Dendritic cell treated with granulocyte-macrophage colony-stimulating factor and Interleukin-4, amounts not matched to agents 40 ng/mL and 50 ng/mL, for 4 days (primary cell): ENCODE measurements at regions not wholly inside any gene's neighbourhood (a gene's known extent, or its start where the extent isn't known, plus 50 kb on each side); places are given as distances from the start of the nearest gene placed in this dataset.

ENCODE experiments used
- H3K27ac Mint-ChIP-seq: one replicate; pipeline ENCODE4 v1.8.0; 2022; ENCODE audit warnings: mild to moderate bottlenecking, mixed read lengths
- H3K27me3 Mint-ChIP-seq: one replicate; pipeline ENCODE4 v1.8.0; 2022; ENCODE audit warnings: mild to moderate bottlenecking, mixed read lengths
- H3K36me3 Mint-ChIP-seq: one replicate; pipeline ENCODE4 v1.8.0; 2022; ENCODE audit warnings: low read depth, mixed read lengths
- H3K4me1 Mint-ChIP-seq: one replicate; pipeline ENCODE4 v1.8.0; 2022; ENCODE audit warnings: low read depth, mixed read lengths
- H3K4me3 Mint-ChIP-seq: one replicate; pipeline ENCODE4 v1.8.0; 2022; ENCODE audit warnings: mild to moderate bottlenecking, moderate library complexity, mixed read lengths
- H3K9me3 Mint-ChIP-seq: one replicate; pipeline ENCODE4 v1.8.0; 2022; ENCODE audit warnings: mixed read lengths
- intact Hi-C: fragments of 100-400 bp; cut with micrococcal nuclease; formaldehyde crosslinking; loops from one replicate; pipeline ENCODE4 v1.15.0; 2022

DNA sequence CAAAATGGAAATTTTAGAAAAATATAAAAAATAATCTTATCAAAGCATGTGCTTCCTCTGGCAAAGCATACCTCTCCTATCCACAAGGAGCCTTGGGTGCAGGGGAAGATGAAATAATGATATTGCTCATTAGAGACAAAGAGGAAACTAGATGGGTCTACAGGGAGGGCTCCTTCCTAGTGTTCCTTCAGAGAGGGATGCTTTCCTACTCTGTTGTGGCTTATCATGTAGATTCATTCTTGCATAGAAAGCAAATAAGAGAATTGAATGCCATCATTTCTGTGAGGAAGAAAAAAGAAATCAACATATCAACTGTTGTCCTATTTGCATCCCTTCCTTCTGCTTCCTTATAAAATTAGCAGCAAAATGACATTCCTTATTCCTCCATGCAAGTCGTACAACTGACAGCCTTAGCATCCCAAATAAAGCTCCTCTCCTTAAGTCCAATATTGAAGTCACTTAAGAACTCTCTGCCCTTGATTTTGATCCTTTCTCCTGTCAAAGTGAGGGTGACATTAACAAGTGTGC is 543.9 kb upstream of the PLXNA2 start:
- no peak overlapping the region for H3K4me3 Mint-ChIP-seq
- intact Hi-C loops = no loop called here
- H3K27ac Mint-ChIP-seq = no peak overlapping the region
- H3K4me1 Mint-ChIP-seq = no peaks in the 10 kb centered on the region
- no peaks in the 10 kb centered on the region for H3K27me3 Mint-ChIP-seq
- no peaks in the 10 kb centered on the region for H3K36me3 Mint-ChIP-seq
- H3K9me3 Mint-ChIP-seq = no peaks in the 10 kb centered on the region

DNA sequence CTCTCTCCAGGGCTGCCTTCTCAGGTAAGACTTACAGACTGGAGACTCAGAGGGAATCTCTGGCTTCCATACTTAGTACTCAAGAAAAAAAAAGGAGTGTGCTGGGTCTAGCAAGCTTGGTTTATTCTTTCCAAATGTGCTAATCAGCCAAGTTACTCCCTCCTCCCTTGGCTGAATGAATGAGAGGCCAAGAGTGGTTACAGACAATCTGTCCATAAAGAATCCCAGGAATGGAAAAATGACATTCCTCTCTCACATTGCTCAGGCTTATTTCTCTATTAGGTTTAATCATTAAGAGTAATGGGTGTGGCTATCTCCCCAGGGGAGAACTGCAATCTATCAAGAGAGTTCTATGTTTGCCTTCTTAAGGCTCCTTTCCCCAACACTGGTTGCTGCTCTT is 547.3 kb upstream of the PLXNA2 start:
- Mint-ChIP-seq H3K27ac (no peak overlapping the region), H3K4me1 (no peaks in the 10 kb centered on the region), H3K36me3 (no peaks in the 10 kb centered on the region), H3K9me3 (no peaks in the 10 kb centered on the region), H3K4me3 (no peak overlapping the region), H3K27me3 (no peaks in the 10 kb centered on the region)
- intact Hi-C loops = no loop called here

DNA sequence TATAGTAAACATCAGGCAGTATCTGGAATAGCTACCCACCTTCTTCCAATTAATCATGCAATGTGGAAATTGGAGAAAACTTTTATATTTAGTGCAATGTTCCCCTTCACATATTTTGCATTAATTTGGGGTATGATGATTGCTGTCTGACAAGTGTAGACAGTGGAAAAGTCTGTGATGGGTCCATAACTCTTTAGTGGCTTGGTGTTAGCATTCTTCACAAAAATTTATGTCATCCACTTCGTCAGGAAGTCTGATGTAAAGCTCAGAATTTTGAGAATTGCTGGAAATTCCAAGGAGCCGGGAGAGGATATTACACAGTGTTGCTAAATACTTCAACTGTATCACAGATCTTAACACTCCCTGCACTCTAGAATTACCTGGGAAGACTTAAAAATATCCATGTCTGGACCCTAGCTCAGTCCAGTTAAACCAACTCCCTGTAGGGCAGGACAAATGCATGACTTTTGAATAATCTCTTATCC is 549.7 kb upstream of the PLXNA2 start:
- no peaks in the 10 kb centered on the region for H3K27me3 Mint-ChIP-seq
- no peaks in the 10 kb centered on the region for H3K4me1 Mint-ChIP-seq
- H3K4me3 Mint-ChIP-seq = no peak overlapping the region
- H3K9me3 Mint-ChIP-seq = no peaks in the 10 kb centered on the region
- no peak overlapping the region for H3K27ac Mint-ChIP-seq
- intact Hi-C loops = no loop called here
- H3K36me3 Mint-ChIP-seq = no peaks in the 10 kb centered on the region

GRCh38 chr1:208799186-208799585 is 555.0 kb upstream of the PLXNA2 start:
- Mint-ChIP-seq H3K36me3 (no peaks in the 10 kb centered on the region), H3K9me3 (no peaks in the 10 kb centered on the region), H3K27me3 (no peaks in the 10 kb centered on the region), H3K27ac (no peak overlapping the region), H3K4me3 (no peak overlapping the region), H3K4me1 (no peaks in the 10 kb centered on the region)
- intact Hi-C loops = no loop called here

GRCh38 chr1:208803011-208803811 is 559.0 kb upstream of the PLXNA2 start:
- Mint-ChIP-seq H3K27ac (no peak overlapping the region), H3K4me1 (no peaks in the 10 kb centered on the region), H3K27me3 (no peaks in the 10 kb centered on the region), H3K4me3 (no peak overlapping the region), H3K36me3 (no peaks in the 10 kb centered on the region), H3K9me3 (no peaks in the 10 kb centered on the region)
- intact Hi-C loops = no loop called here

GRCh38 chr1:208807446-208808127 is 563.4 kb upstream of the PLXNA2 start:
- no peaks in the 10 kb centered on the region for H3K27me3 Mint-ChIP-seq

DNA sequence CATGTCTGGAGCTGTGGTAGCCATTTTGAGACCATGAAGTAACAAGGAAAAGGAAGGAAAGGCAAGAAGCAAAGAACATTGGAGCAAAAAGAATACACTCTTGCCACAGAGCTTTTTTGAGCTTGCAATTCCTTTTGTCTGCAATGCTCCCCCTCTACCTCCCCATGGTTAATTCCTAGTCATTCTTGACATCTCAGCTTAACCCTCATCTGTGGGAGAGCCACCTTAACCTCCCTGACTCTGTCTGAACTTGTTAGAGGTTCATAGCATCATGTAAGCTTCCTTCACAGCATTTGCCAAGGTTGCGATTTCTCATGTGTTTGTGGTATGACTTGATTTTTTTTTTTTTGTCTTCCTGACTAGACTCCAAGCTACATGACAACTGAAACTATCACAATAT is 564.1 kb upstream of the PLXNA2 start:
- Mint-ChIP-seq H3K27ac (no peak overlapping the region), H3K27me3 (no peaks in the 10 kb centered on the region), H3K36me3 (no peaks in the 10 kb centered on the region), H3K4me1 (no peaks in the 10 kb centered on the region), H3K4me3 (no peak overlapping the region), H3K9me3 (no peaks in the 10 kb centered on the region)
- intact Hi-C loops = no loop called here

More at GRCh38 chr1:208807446-208808127, 563.4 kb upstream of the PLXNA2 start:
- intact Hi-C loops = no loop called here
- Mint-ChIP-seq H3K36me3 (no peaks in the 10 kb centered on the region), H3K4me3 (no peak overlapping the region), H3K9me3 (no peaks in the 10 kb centered on the region), H3K27ac (no peak overlapping the region), H3K4me1 (no peaks in the 10 kb centered on the region)

- H3K4me1 Mint-ChIP-seq = no peaks in the 10 kb centered on the region
- no peaks in the 10 kb centered on the region for H3K36me3 Mint-ChIP-seq
- no peaks in the 10 kb centered on the region for H3K27me3 Mint-ChIP-seq
- H3K27ac Mint-ChIP-seq = no peak overlapping the region
- no peak overlapping the region for H3K4me3 Mint-ChIP-seq
- H3K9me3 Mint-ChIP-seq = no peaks in the 10 kb centered on the region
- intact Hi-C loops = no loop called here
Observed at GRCh38 chr1:208809876-208810275, 565.7 kb upstream of the PLXNA2 start.

DNA sequence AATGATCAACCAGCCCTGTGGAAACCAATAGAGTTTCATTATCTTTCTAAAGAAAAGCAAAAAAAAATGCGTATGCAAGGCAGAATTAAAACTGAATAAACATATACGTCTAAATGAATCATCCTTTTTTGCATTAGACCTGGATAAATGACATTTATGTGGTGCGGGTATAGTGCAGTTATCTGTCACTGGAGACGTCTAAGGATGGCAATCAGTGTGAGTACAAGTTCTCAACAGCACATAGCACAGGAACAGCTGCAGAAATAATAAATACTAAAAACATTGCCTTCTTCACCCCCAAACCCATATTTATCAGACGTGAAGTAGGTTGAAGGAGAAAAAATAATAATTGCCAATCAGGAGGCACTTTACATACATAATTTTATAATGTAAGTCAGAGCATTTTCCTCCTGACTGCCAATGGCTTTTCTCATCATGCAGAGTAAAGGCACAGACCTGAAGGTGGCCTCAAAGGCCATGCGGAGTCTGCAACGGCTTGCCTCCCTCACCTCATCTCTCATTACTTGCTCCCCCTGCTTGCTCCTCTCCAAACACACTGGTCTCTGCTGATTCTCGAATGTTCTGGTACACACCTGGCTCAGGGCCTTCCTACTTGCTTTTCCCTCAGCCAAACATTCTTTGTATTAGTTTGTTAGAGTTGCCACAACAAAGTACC is 574.7 kb upstream of the PLXNA2 start:
- Mint-ChIP-seq H3K36me3 (no peaks in the 10 kb centered on the region), H3K4me1 (no peaks in the 10 kb centered on the region), H3K27ac (no peak overlapping the region), H3K4me3 (no peak overlapping the region), H3K27me3 (no peaks in the 10 kb centered on the region), H3K9me3 (no peaks in the 10 kb centered on the region)
- intact Hi-C loops = no loop called here

- Mint-ChIP-seq H3K36me3 (no peaks in the 10 kb centered on the region), H3K27ac (no peak overlapping the region), H3K4me3 (no peak overlapping the region), H3K27me3 (no peaks in the 10 kb centered on the region), H3K9me3 (peaks cover 4% of the 10 kb centered on the region), H3K4me1 (no peaks in the 10 kb centered on the region)
- intact Hi-C loops = no loop called here
Observed at GRCh38 chr1:208820580-208821212, 576.5 kb upstream of the PLXNA2 start.

GRCh38 chr1:208821939-208822338 is 577.8 kb upstream of the PLXNA2 start:
- Mint-ChIP-seq H3K27me3 (no peaks in the 10 kb centered on the region), H3K9me3 (peaks cover 7% of the 10 kb centered on the region), H3K4me3 (no peak overlapping the region), H3K36me3 (no peaks in the 10 kb centered on the region), H3K4me1 (no peaks in the 10 kb centered on the region), H3K27ac (no peak overlapping the region)
- intact Hi-C loops = no loop called here

- H3K4me3 Mint-ChIP-seq = no peak overlapping the region
- no peaks in the 10 kb centered on the region for H3K27me3 Mint-ChIP-seq
- no peak overlapping the region for H3K27ac Mint-ChIP-seq
- H3K36me3 Mint-ChIP-seq = no peaks in the 10 kb centered on the region
- peaks cover 7% of the 10 kb centered on the region for H3K9me3 Mint-ChIP-seq
- H3K4me1 Mint-ChIP-seq = no peaks in the 10 kb centered on the region
- intact Hi-C loops = no loop called here
Observed at GRCh38 chr1:208825300-208825699, 581.1 kb upstream of the PLXNA2 start.

GRCh38 chr1:208829595-208829994 is 585.4 kb upstream of the PLXNA2 start:
- no peak overlapping the region for H3K4me3 Mint-ChIP-seq

More at GRCh38 chr1:208829595-208829994, 585.4 kb upstream of the PLXNA2 start:
- no peaks in the 10 kb centered on the region for H3K36me3 Mint-ChIP-seq
- no peaks in the 10 kb centered on the region for H3K27me3 Mint-ChIP-seq
- intact Hi-C loops = no loop called here
- peaks cover 7% of the 10 kb centered on the region for H3K9me3 Mint-ChIP-seq
- no peaks in the 10 kb centered on the region for H3K4me1 Mint-ChIP-seq
- H3K27ac Mint-ChIP-seq = no peak overlapping the region
